Kidney (tissue), 13 donors: ENCODE measurements at regions not wholly inside any gene's neighbourhood (a gene's known extent, or its start where the extent isn't known, plus 50 kb on each side); places are given as distances from the start of the nearest gene placed in this dataset.

Experiments
- DNase-seq, 5 donors: peaks; one replicate each; pipeline ENCODE4 v3.0.0-alpha.2; 2013 to 2020
- FAIRE-seq: peaks from 2 replicates; lab custom pipeline; 2012; peaks lifted over from hg19 to GRCh38; lab: Jason Lieb, UNC
- H3K27ac ChIP-seq, 2 donors: one replicate each; pipeline ENCODE4 v1.7.0; 2013; ENCODE audit warnings: low read depth in 2 of 2, low read length in 2 of 2, inconsistent platforms in 1 of 2
- H3K27me3 ChIP-seq: one replicate; pipeline ENCODE4 v1.7.1; 2013; ENCODE audit warnings: low read length, inconsistent platforms; ENCODE audit not compliant: control insufficient read depth, insufficient read depth
- H3K36me3 ChIP-seq, 3 donors: one replicate each; pipeline versions ENCODE4 v1.7.0 to v1.7.1; 2013; ENCODE audit warnings: low read length in 3 of 3, control low read depth in 1 of 3, inconsistent platforms in 1 of 3; ENCODE audit not compliant: insufficient read depth in 3 of 3, control insufficient read depth in 2 of 3
- H3K4me1 ChIP-seq, 3 donors: one replicate each; pipeline versions ENCODE4 v1.7.0 to v1.7.1; 2013; ENCODE audit warnings: low read length in 3 of 3, inconsistent platforms in 1 of 3, low read depth in 1 of 3; ENCODE audit not compliant: control insufficient read depth in 2 of 3, insufficient read depth in 2 of 3
- H3K4me3 ChIP-seq, 3 donors: one replicate each; pipeline versions ENCODE4 v1.7.0 to v1.8.1; 2013; ENCODE audit warnings: low read length in 3 of 3, control low read depth in 1 of 3, inconsistent platforms in 1 of 3
- H3K9ac ChIP-seq, 3 donors: one replicate each; pipeline versions ENCODE4 v1.7.0 to v1.7.1; 2013; ENCODE audit warnings: low read length in 3 of 3, control low read depth in 1 of 3, inconsistent platforms in 1 of 3
- H3K9me3 ChIP-seq, 3 donors: one replicate each; pipeline versions ENCODE4 v1.7.0 to v1.7.1; 2013; ENCODE audit warnings: low read length in 3 of 3, control low read depth in 1 of 3, inconsistent platforms in 1 of 3; ENCODE audit not compliant: control insufficient read depth in 2 of 3, insufficient read depth in 1 of 3
- CTCF ChIP-seq: IDR thresholded peaks from 3 replicates; pipeline ENCODE4 v1.5.1; 2012; ENCODE audit warnings: mild to moderate bottlenecking, moderate library complexity, borderline replicate concordance; ENCODE audit not compliant: insufficient read depth; ENCODE audit errors: extremely low read depth
- intact Hi-C: fragments of 100-400 bp; cut with DNase I; formaldehyde crosslinking; loops from one replicate; pipeline ENCODE4 v1.11.1; 2022
- donor health status: control.
- donor health status: control.
- donor health status: control.
- donor health status: control.
- donor health status: control.
- donor health status: DM: yes; HTN: yes; CAD: no.
- donor health status: Normal renal cell carcinoma (clear cell type).

GRCh38 chr12:69000540-69001243 lies 67.7 kb upstream of the CPM start:
- no peak for TF ChIP-seq CTCF
- Histone ChIP-seq H3K4me3 (no peak overlapping the region), H3K9me3 (no peaks in the 10 kb centered on the region), H3K36me3 (no peaks in the 10 kb centered on the region), H3K27me3 (no peaks in the 10 kb centered on the region), H3K9ac (no peak overlapping the region), H3K4me1 (peaks cover 0 to 5% (median 3%) of the 10 kb centered on the region in 3 donors), H3K27ac (no peak overlapping the region)
- FAIRE-seq, result no peak
- intact Hi-C loops, result no loop called here
- DNase-seq, result no peak

GRCh38 chr12:69001251-69001650 lies 68.3 kb upstream of the CPM start:
- Histone ChIP-seq H3K27ac (no peak overlapping the region), H3K27me3 (no peaks in the 10 kb centered on the region), H3K9me3 (no peaks in the 10 kb centered on the region), H3K4me1 (peaks cover 0 to 5% (median 3%) of the 10 kb centered on the region in 3 donors), H3K36me3 (no peaks in the 10 kb centered on the region), H3K9ac (no peak overlapping the region), H3K4me3 (no peak overlapping the region)
- no peak for DNase-seq
- FAIRE-seq, result no peak
- TF ChIP-seq CTCF, result no peak
- intact Hi-C loops, result no loop called here

- TF ChIP-seq CTCF, result no peak
- H3K27me3 ChIP-seq, result no peaks in the 10 kb centered on the region
- DNase-seq, result no peak
- no peak for FAIRE-seq
- no peak overlapping the region for H3K9ac ChIP-seq
- no peaks in the 10 kb centered on the region for H3K36me3 ChIP-seq
- no peak overlapping the region for H3K27ac ChIP-seq
- H3K4me3 ChIP-seq, result no peak overlapping the region
- intact Hi-C loops, result no loop called here
- H3K4me1 ChIP-seq, result peaks cover 0 to 17% (median 5%) of the 10 kb centered on the region in 3 donors
- no peaks in the 10 kb centered on the region for H3K9me3 ChIP-seq
These were observed 70.0 kb upstream of the CPM start for GRCh38 chr12:69002969-69003368.
